ENCODE measurements at regions not wholly inside any gene's neighbourhood (a gene's known extent, or its start where the extent isn't known, plus 50 kb on each side); places are given as distances from the start of the nearest gene placed in this dataset.

GRCh38 chr1:157388057-157388456, 164.3 kb downstream of the FCRL5 start:
- no peak for TF ChIP-seq CTCF (IDR thresholded peaks at IDR 0.05)
- no peak for TF ChIP-seq ZBTB43 (CRISPR knock-in tag; IDR thresholded peaks at IDR 0.05)
- no peak for TF ChIP-seq ATF1 (CRISPR knock-in tag; IDR thresholded peaks at IDR 0.05)
- no peak for TF ChIP-seq CREB1 (CRISPR knock-in tag; IDR thresholded peaks at IDR 0.05)
- TF ChIP-seq MYBL2 (CRISPR knock-in tag; IDR thresholded peaks at IDR 0.05), result no peak
- no peak for TF ChIP-seq ZNF121 (CRISPR knock-in tag; IDR thresholded peaks at IDR 0.05)
- TF ChIP-seq ELF4 (CRISPR knock-in tag; IDR thresholded peaks at IDR 0.05; ENCODE audit: low read depth), result no peak
- TF ChIP-seq MAX (CRISPR knock-in tag; IDR thresholded peaks at IDR 0.05), result no peak
- no peak for TF ChIP-seq E2F4 (CRISPR knock-in tag; IDR thresholded peaks at IDR 0.05; ENCODE audit: borderline replicate concordance, low read depth)
- TF ChIP-seq PRRX2 (CRISPR knock-in tag; IDR thresholded peaks at IDR 0.05), result no peak

Measured in WTC11 (cell line).